Suprapubic skin (tissue), 4 donors: ENCODE measurements at regions not wholly inside any gene's neighbourhood (a gene's known extent, or its start where the extent isn't known, plus 50 kb on each side); places are given as distances from the start of the nearest gene placed in this dataset.

Experiments
- EP300 ChIP-seq: sonication (generic); formaldehyde crosslinking; IDR thresholded peaks from one replicate; pipeline ENCODE4 v1.6.1; 2017; ENCODE audit warnings: antibody characterized with exemption
- POLR2A ChIP-seq, 2 donors: fragments of 450-650 bp; IDR thresholded peaks; one replicate each; pipeline ENCODE4 v1.6.1; 2017; ENCODE audit warnings: antibody characterized with exemption in 2 of 2, mild to moderate bottlenecking in 2 of 2, moderate library complexity in 2 of 2
- POLR2AphosphoS5 ChIP-seq, 3 donors: sonication (generic); formaldehyde crosslinking; IDR thresholded peaks; one replicate each; pipeline ENCODE4 v1.6.1; 2017; ENCODE audit warnings: antibody characterized with exemption in 3 of 3
- TF ChIP-seq, protein P1 (sequence below), 2 donors: fragments of 200-600 bp in 1 of 2; fragments of 450-650 bp in 1 of 2; sonication (generic) in 1 of 2; IDR thresholded peaks; one replicate each; pipeline ENCODE4 v1.5.1; 2016 to 2019; ENCODE audit warnings: antibody characterized with exemption in 2 of 2, mild to moderate bottlenecking in 1 of 2, moderate library complexity in 1 of 2

DNA sequence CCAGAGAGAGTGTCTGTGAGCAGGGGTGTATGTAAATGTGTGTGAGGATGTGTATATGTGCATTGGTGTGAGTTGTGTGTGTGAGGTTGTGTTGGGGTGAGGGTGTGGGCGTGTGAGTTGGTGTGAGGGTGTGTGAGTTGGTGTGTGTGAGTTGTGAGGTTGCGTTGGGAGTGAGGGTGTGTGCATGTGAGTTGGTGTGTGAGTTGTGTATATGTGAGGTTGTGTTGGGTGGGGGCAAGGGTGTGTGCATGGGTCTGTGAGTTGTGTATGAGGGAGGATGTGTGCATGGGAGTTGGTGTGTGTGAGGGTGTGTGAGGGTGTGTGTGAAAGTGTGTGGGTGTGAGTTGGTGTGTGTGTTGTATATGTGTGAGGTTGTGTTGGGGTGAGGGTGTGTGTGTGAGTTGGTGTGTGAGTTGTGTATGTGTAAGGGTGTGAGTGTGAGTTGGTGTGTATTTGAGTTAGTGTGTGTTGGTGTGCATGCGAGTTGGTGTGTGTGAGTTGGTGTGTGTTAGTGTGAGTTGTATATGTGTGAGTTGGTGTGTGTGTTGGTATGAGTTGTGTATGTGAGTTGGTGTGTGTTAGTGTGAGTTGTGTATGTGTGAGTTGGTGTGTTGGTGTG, 161.6 kb upstream of the IER5L start:
- TF ChIP-seq, protein P1, sequence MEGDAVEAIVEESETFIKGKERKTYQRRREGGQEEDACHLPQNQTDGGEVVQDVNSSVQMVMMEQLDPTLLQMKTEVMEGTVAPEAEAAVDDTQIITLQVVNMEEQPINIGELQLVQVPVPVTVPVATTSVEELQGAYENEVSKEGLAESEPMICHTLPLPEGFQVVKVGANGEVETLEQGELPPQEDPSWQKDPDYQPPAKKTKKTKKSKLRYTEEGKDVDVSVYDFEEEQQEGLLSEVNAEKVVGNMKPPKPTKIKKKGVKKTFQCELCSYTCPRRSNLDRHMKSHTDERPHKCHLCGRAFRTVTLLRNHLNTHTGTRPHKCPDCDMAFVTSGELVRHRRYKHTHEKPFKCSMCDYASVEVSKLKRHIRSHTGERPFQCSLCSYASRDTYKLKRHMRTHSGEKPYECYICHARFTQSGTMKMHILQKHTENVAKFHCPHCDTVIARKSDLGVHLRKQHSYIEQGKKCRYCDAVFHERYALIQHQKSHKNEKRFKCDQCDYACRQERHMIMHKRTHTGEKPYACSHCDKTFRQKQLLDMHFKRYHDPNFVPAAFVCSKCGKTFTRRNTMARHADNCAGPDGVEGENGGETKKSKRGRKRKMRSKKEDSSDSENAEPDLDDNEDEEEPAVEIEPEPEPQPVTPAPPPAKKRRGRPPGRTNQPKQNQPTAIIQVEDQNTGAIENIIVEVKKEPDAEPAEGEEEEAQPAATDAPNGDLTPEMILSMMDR (IDR thresholded peaks at IDR 0.05) = no peak
- no peak for TF ChIP-seq POLR2AphosphoS5 (IDR thresholded peaks at IDR 0.05)
- no peak for TF ChIP-seq POLR2A (IDR thresholded peaks at IDR 0.05)
- TF ChIP-seq EP300 = no peak
